Activated CD4-positive, alpha-beta T cell treated with anti-CD3 and anti-CD28 coated beads, Interleukin-2, amount 10 ng/mL, durations not matched to agents 7 days and 5 days (primary cell): ENCODE measurements at regions not wholly inside any gene's neighbourhood (a gene's known extent, or its start where the extent isn't known, plus 50 kb on each side); places are given as distances from the start of the nearest gene placed in this dataset.

Experiments
- CTCF ChIA-PET: fragments of 350-600 bp; sonication (Branson Sonifier 250); formaldehyde crosslinking; loops from one replicate; lab custom pipeline; 2021; ENCODE audit warnings: antibody characterized with exemption; lab: Charles Lee
- POLR2A ChIA-PET: fragments of 350-600 bp; sonication (Branson Sonifier 250); formaldehyde crosslinking; loops from one replicate; lab custom pipeline; 2021; ENCODE audit warnings: antibody characterized with exemption; lab: Charles Lee
- DNase-seq: peaks from one replicate; pipeline ENCODE4 v3.0.0-alpha.2; 2020
- H3K27ac Mint-ChIP-seq: one replicate; pipeline ENCODE4 v1.8.0; 2021; ENCODE audit warnings: mild to moderate bottlenecking, moderate library complexity, mixed read lengths
- H3K27me3 Mint-ChIP-seq: one replicate; pipeline ENCODE4 v1.8.0; 2021; ENCODE audit warnings: mixed read lengths
- H3K36me3 Mint-ChIP-seq: one replicate; pipeline ENCODE4 v1.8.0; 2021; ENCODE audit warnings: low read depth, mixed read lengths
- H3K4me1 Mint-ChIP-seq: one replicate; pipeline ENCODE4 v1.8.0; 2021; ENCODE audit warnings: mixed read lengths
- H3K4me3 Mint-ChIP-seq: one replicate; pipeline ENCODE4 v1.8.0; 2021; ENCODE audit warnings: mild to moderate bottlenecking, moderate library complexity, mixed read lengths
- H3K9me3 Mint-ChIP-seq: one replicate; pipeline ENCODE4 v1.8.0; 2021; ENCODE audit warnings: mixed read lengths

- Mint-ChIP-seq H3K4me3 (no peak overlapping the region), H3K4me1 (no peaks in the 10 kb centered on the region)
These were observed 405.6 kb downstream of the TYW1 start for GRCh38 chr7:67402280-67402679.

GRCh38 chr7:67406976-67407375 is 410.3 kb downstream of the TYW1 start:
- no peak overlapping the region for H3K4me3 Mint-ChIP-seq
- CTCF ChIA-PET, result interaction anchor here (0.6 kb wide), 1 partner anchor 890 kb away, joined by 3 read pairs; no protein-coding TSS in a partner anchor
- no peaks in the 10 kb centered on the region for H3K27me3 Mint-ChIP-seq
- no peak overlapping the region for H3K27ac Mint-ChIP-seq
- no peak for DNase-seq
- no peaks in the 10 kb centered on the region for H3K4me1 Mint-ChIP-seq
- POLR2A ChIA-PET, result no interaction called here
- no peaks in the 10 kb centered on the region for H3K36me3 Mint-ChIP-seq
- peaks cover 3% of the 10 kb centered on the region for H3K9me3 Mint-ChIP-seq

More at GRCh38 chr7:67402280-67402679, 405.6 kb downstream of the TYW1 start:
- H3K36me3 Mint-ChIP-seq, result no peaks in the 10 kb centered on the region
- CTCF ChIA-PET, result no interaction called here
- POLR2A ChIA-PET, result no interaction called here
- peaks cover 2% of the 10 kb centered on the region for H3K9me3 Mint-ChIP-seq
- no peaks in the 10 kb centered on the region for H3K27me3 Mint-ChIP-seq
- no peak overlapping the region for H3K27ac Mint-ChIP-seq
- no peak for DNase-seq

DNA sequence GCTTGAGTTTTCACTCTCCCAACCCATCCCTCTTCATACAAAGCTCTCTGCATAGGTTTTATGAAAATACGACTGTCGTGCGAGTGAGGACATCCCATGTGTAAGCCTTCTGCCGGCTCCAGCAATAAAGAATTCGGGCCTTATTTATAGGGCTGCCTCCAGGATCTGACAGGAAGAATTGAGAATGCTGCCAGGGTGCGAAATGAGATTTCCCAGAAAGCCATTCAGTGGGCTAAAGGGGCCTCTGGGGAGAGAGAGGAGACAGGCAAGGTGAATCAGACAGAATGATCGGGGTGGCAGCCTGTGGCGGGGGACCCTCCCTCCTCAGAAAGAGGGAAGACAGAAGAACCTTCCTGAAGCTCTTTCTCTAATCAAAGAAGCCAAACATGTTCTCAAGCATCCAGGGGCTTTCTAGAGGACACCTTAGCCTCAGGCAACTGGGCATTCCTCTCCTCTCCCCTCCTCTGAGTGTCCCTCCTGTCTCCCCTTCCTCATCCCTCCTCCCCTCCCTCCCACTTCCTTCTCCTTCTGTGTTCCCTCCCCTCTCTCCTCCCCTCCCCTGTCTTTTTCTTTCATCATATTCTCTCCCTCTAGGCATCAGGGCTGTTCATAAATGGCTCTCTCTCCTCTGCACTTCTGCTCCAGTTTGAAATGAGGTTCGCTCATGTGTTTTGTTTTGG is 410.9 kb downstream of the TYW1 start:
- no peaks in the 10 kb centered on the region for H3K4me1 Mint-ChIP-seq
- no peaks in the 10 kb centered on the region for H3K36me3 Mint-ChIP-seq
- ChIA-PET CTCF (no interaction called here), POLR2A (no interaction called here)
- no peak overlapping the region for H3K27ac Mint-ChIP-seq
- H3K4me3 Mint-ChIP-seq, result no peak overlapping the region
- no peaks in the 10 kb centered on the region for H3K27me3 Mint-ChIP-seq
- no peak for DNase-seq
- H3K9me3 Mint-ChIP-seq, result peaks cover 3% of the 10 kb centered on the region

- H3K27me3 Mint-ChIP-seq, result no peaks in the 10 kb centered on the region
- no peak overlapping the region for H3K27ac Mint-ChIP-seq
- POLR2A ChIA-PET, result no interaction called here
- H3K36me3 Mint-ChIP-seq, result no peaks in the 10 kb centered on the region
- H3K9me3 Mint-ChIP-seq, result peaks cover 3% of the 10 kb centered on the region
- CTCF ChIA-PET, result no interaction called here
- no peak overlapping the region for H3K4me3 Mint-ChIP-seq
- no peak for DNase-seq
- no peaks in the 10 kb centered on the region for H3K4me1 Mint-ChIP-seq
These were observed 411.5 kb downstream of the TYW1 start for GRCh38 chr7:67408109-67408508.

DNA sequence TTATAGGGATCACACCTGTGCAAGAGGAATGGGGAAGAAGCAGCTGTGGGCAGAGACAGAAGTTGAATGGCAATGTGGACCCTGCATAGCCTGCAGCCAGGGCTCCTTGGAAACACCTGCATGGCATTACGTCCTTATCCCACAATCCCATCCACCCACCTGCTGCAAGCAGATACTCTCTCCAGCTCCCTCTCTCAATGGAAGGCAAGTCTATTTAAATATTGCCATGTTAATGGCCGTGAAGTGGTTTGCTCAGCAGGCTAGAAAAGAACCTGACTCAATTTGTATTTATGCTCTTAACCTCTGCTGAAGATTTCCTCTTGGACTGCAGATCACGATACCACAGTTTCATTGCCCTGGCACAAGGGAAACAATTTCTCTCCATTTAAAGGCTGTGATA is 417.0 kb downstream of the TYW1 start:
- POLR2A ChIA-PET, result no interaction called here
- DNase-seq, result no peak
- Mint-ChIP-seq H3K36me3 (no peaks in the 10 kb centered on the region), H3K4me1 (no peaks in the 10 kb centered on the region), H3K9me3 (peaks cover 18% of the 10 kb centered on the region), H3K4me3 (no peak overlapping the region), H3K27ac (no peak overlapping the region), H3K27me3 (no peaks in the 10 kb centered on the region)
- CTCF ChIA-PET, result no interaction called here

- DNase-seq, result no peak
- Mint-ChIP-seq H3K4me3 (no peak overlapping the region), H3K27me3 (no peaks in the 10 kb centered on the region), H3K4me1 (no peaks in the 10 kb centered on the region), H3K36me3 (no peaks in the 10 kb centered on the region), H3K9me3 (peaks cover 22% of the 10 kb centered on the region), H3K27ac (no peak overlapping the region)
- CTCF ChIA-PET, result no interaction called here
- POLR2A ChIA-PET, result no interaction called here
These were observed 418.2 kb downstream of the TYW1 start for GRCh38 chr7:67414858-67415257.

- no peak overlapping the region for H3K27ac Mint-ChIP-seq
- no peak overlapping the region for H3K4me3 Mint-ChIP-seq
These were observed 426.0 kb downstream of the TYW1 start for GRCh38 chr7:67422601-67423000.

DNA sequence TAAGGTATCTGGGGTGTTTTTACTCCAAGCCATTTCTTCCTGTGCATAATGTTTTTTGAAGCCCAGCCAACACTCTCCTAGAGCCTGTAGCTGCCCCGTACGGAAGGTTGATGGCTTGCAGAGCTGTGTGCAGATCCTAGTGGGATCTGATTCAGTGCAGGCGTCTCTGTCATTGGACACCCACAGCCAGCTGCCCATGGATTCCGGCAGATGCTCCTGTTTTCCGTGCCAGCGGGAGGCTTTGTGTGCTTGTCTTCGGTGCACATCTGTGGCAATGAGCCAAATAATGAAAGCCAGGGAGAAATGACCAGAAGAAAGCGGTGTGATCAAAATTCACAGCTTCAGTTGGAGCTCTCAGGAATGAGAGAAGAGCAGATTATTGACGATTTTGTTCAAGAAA is 426.4 kb downstream of the TYW1 start:
- ChIA-PET CTCF (no interaction called here), POLR2A (no interaction called here)
- Mint-ChIP-seq H3K27ac (no peak overlapping the region), H3K27me3 (no peaks in the 10 kb centered on the region), H3K36me3 (no peaks in the 10 kb centered on the region), H3K4me1 (no peaks in the 10 kb centered on the region), H3K9me3 (peaks cover 3% of the 10 kb centered on the region), H3K4me3 (no peak overlapping the region)
- DNase-seq, result no peak

More at GRCh38 chr7:67422601-67423000, 426.0 kb downstream of the TYW1 start:
- H3K9me3 Mint-ChIP-seq, result peaks cover 3% of the 10 kb centered on the region
- POLR2A ChIA-PET, result no interaction called here
- no peak for DNase-seq
- no peaks in the 10 kb centered on the region for H3K36me3 Mint-ChIP-seq
- CTCF ChIA-PET, result no interaction called here
- H3K27me3 Mint-ChIP-seq, result no peaks in the 10 kb centered on the region
- H3K4me1 Mint-ChIP-seq, result no peaks in the 10 kb centered on the region

DNA sequence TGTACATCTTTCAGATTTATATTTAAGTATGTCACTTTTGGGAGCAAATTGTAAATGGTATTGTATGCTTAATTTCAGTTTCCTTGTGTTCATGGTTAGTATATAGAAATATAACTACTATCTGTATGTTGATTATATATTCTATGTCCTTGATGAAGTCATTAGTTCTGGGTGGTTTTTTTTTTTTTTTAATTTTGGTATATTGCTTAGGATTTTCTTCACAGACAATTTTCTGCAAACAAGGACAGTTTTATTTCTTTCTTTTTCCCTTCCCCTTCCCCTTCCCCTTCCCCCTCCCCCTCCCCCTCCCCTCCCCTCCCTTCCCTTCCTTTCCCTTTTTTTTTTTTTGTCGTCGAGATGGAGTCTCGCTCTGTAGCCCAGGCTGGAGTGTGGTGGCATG is 430.0 kb downstream of the TYW1 start:
- Mint-ChIP-seq H3K27ac (no peak overlapping the region), H3K4me1 (no peaks in the 10 kb centered on the region), H3K36me3 (no peaks in the 10 kb centered on the region), H3K4me3 (no peak overlapping the region), H3K9me3 (no peaks in the 10 kb centered on the region), H3K27me3 (no peaks in the 10 kb centered on the region)
- CTCF ChIA-PET, result no interaction called here
- DNase-seq, result no peak
- POLR2A ChIA-PET, result no interaction called here

DNA sequence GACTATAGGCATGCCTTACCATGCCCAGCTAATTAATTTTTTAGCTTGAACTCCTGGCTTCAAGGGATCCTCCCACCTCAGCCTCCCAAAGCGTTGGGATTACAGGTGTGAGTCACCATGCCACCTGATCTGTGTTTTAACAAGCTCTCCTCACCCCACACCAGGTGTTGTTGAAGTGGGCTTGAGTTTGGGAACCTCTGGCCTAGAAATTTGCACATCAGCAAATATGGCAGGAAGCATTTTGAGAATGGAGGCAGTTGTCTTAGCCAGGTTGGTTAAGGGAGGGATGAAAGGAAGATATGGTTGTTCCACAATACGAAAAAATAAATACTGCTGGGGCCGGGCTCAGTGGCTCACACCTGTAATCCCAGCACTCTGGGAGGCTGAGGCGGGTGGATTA is 433.1 kb downstream of the TYW1 start:
- peaks cover 12% of the 10 kb centered on the region for H3K9me3 Mint-ChIP-seq
- H3K27ac Mint-ChIP-seq, result no peak overlapping the region
- no peaks in the 10 kb centered on the region for H3K27me3 Mint-ChIP-seq
- no peaks in the 10 kb centered on the region for H3K4me1 Mint-ChIP-seq
- ChIA-PET CTCF (no interaction called here), POLR2A (no interaction called here)
- H3K36me3 Mint-ChIP-seq, result no peaks in the 10 kb centered on the region
- no peak overlapping the region for H3K4me3 Mint-ChIP-seq
- no peak for DNase-seq

GRCh38 chr7:67432536-67433234 is 436.1 kb downstream of the TYW1 start:
- H3K4me1 Mint-ChIP-seq, result no peaks in the 10 kb centered on the region
- peaks cover 12% of the 10 kb centered on the region for H3K9me3 Mint-ChIP-seq

GRCh38 chr7:67435894-67436535 is 439.4 kb downstream of the TYW1 start:
- Mint-ChIP-seq H3K4me1 (no peaks in the 10 kb centered on the region), H3K27me3 (no peaks in the 10 kb centered on the region), H3K9me3 (peaks cover 12% of the 10 kb centered on the region), H3K27ac (no peak overlapping the region), H3K36me3 (no peaks in the 10 kb centered on the region), H3K4me3 (no peak overlapping the region)
- no peak for DNase-seq
- POLR2A ChIA-PET, result no interaction called here
- CTCF ChIA-PET, result no interaction called here

More at GRCh38 chr7:67432536-67433234, 436.1 kb downstream of the TYW1 start:
- ChIA-PET POLR2A (no interaction called here), CTCF (no interaction called here)
- Mint-ChIP-seq H3K36me3 (no peaks in the 10 kb centered on the region), H3K27ac (no peak overlapping the region), H3K27me3 (no peaks in the 10 kb centered on the region), H3K4me3 (no peak overlapping the region)
- no peak for DNase-seq

- H3K9me3 Mint-ChIP-seq, result peaks cover 7% of the 10 kb centered on the region
- H3K36me3 Mint-ChIP-seq, result no peaks in the 10 kb centered on the region
- H3K27ac Mint-ChIP-seq, result no peak overlapping the region
- no peaks in the 10 kb centered on the region for H3K4me1 Mint-ChIP-seq
- ChIA-PET POLR2A (no interaction called here), CTCF (no interaction called here)
- no peaks in the 10 kb centered on the region for H3K27me3 Mint-ChIP-seq
- no peak for DNase-seq
- no peak overlapping the region for H3K4me3 Mint-ChIP-seq
These were observed 441.7 kb downstream of the TYW1 start for GRCh38 chr7:67438198-67438882.
